Neural cell (in vitro differentiated cells): ENCODE measurements at regions not wholly inside any gene's neighbourhood (a gene's known extent, or its start where the extent isn't known, plus 50 kb on each side); places are given as distances from the start of the nearest gene placed in this dataset.

Source experiments
- H2AFZ ChIP-seq: fragments of 200-600, 300-800 bp; sonication (generic), shearing (Covaris generic); 2 replicates; pipeline ENCODE4 v1.6.0; 2014; ENCODE audit warnings: low read depth, mild to moderate bottlenecking, antibody characterized with exemption, low read length, moderate library complexity
- H3F3A ChIP-seq: fragments of 200-600 bp; shearing (Covaris generic); 2 replicates; pipeline ENCODE4 v1.6.1; 2016; ENCODE audit warnings: mild to moderate bottlenecking, moderate library complexity, mixed read lengths, antibody characterized with exemption, low read length; ENCODE audit not compliant: insufficient read depth, poor library complexity, severe bottlenecking
- H3K27ac ChIP-seq: fragments of 200-600, 300-800 bp; sonication (generic), shearing (Covaris generic); 2 replicates; pipeline ENCODE4 v1.5.1; 2014; ENCODE audit warnings: mild to moderate bottlenecking, low read length, moderate library complexity
- H3K27me3 ChIP-seq: fragments of 300-800, 200-600 bp; sonication (generic), shearing (Covaris generic); 2 replicates; pipeline ENCODE4 v1.6.0; 2014; ENCODE audit warnings: mild to moderate bottlenecking, low read depth, low read length, moderate library complexity; ENCODE audit not compliant: insufficient read depth
- H3K36me3 ChIP-seq: fragments of 300-800, 200-600 bp; sonication (generic), shearing (Covaris generic); 2 replicates; pipeline ENCODE4 v1.5.1; 2014; ENCODE audit warnings: mild to moderate bottlenecking, antibody characterized with exemption, low read length, moderate library complexity; ENCODE audit not compliant: insufficient read depth
- H3K4me2 ChIP-seq: fragments of 300-800, 200-600 bp; sonication (generic), shearing (Covaris generic); 2 replicates; pipeline ENCODE4 v1.6.0; 2014; ENCODE audit warnings: mild to moderate bottlenecking, low read length
- H3K4me3 ChIP-seq: fragments of 300-800, 200-600 bp; sonication (generic), shearing (Covaris generic); 2 replicates; pipeline ENCODE4 v1.5.1; 2014; ENCODE audit warnings: mild to moderate bottlenecking, low read length, moderate library complexity
- H3K79me2 ChIP-seq: fragments of 200-600 bp; shearing (Covaris generic); replicated peaks from 2 replicates; pipeline ENCODE4 v1.6.0; 2014; ENCODE audit warnings: mild to moderate bottlenecking, low read length, moderate library complexity; ENCODE audit not compliant: insufficient read depth
- H3K9ac ChIP-seq: fragments of 300-800, 200-600 bp; sonication (generic), shearing (Covaris generic); 2 replicates; pipeline ENCODE4 v1.6.1; 2016; ENCODE audit warnings: mild to moderate bottlenecking, low read length, mixed read lengths
- H3K9me2 ChIP-seq: fragments of 200-600 bp; shearing (Covaris generic); 2 replicates; pipeline ENCODE4 v1.6.1; 2016; ENCODE audit warnings: mild to moderate bottlenecking, low read length, mixed read lengths; ENCODE audit not compliant: insufficient read depth
- H3K9me3 ChIP-seq: fragments of 200-600, 300-800 bp; sonication (generic), shearing (Covaris generic); 2 replicates; pipeline ENCODE4 v1.6.1; 2016; ENCODE audit warnings: mild to moderate bottlenecking, mixed run types, low read length, moderate library complexity, mixed read lengths
- H4K20me1 ChIP-seq: fragments of 200-600 bp; shearing (Covaris generic); 2 replicates; pipeline ENCODE4 v1.6.1; 2016; ENCODE audit warnings: mild to moderate bottlenecking, mixed run types; ENCODE audit not compliant: insufficient read depth
- EP300 ChIP-seq: fragments of 450-650 bp; conservative IDR thresholded peaks from 2 replicates; pipeline ENCODE4 v1.6.1; 2014; ENCODE audit warnings: antibody characterized with exemption, mild to moderate bottlenecking, moderate library complexity; ENCODE audit not compliant: poor library complexity, severe bottlenecking
- EZH2 ChIP-seq: fragments of 200-600, 300-800 bp; shearing (Covaris generic), sonication (generic); IDR thresholded peaks from 2 replicates; pipeline ENCODE4 v1.6.1; 2014; ENCODE audit warnings: antibody characterized with exemption, low read length, borderline replicate concordance, mild to moderate bottlenecking; ENCODE audit not compliant: insufficient read depth, poor library complexity, severe bottlenecking
- MXI1 ChIP-seq: fragments of 450-650 bp; conservative IDR thresholded peaks from 2 replicates; pipeline ENCODE4 v1.6.1; 2014; ENCODE audit warnings: antibody characterized with exemption, mild to moderate bottlenecking; ENCODE audit not compliant: poor library complexity, severe bottlenecking
- POLR2AphosphoS5 ChIP-seq: IDR thresholded peaks from 2 replicates; pipeline ENCODE4 v1.6.1; 2012
- RAD21 ChIP-seq: fragments of 450-650 bp; conservative IDR thresholded peaks from 2 replicates; pipeline ENCODE4 v1.6.1; 2014; ENCODE audit warnings: antibody characterized with exemption, mild to moderate bottlenecking, moderate library complexity
- REST ChIP-seq: IDR thresholded peaks from 2 replicates; pipeline ENCODE4 v1.6.1; 2012; ENCODE audit warnings: borderline replicate concordance
- SMC3 ChIP-seq: fragments of 450-650 bp; conservative IDR thresholded peaks from 2 replicates; pipeline ENCODE4 v1.6.1; 2014; ENCODE audit warnings: antibody characterized with exemption, mild to moderate bottlenecking, moderate library complexity; ENCODE audit not compliant: poor library complexity
- TAF1 ChIP-seq: IDR thresholded peaks from 2 replicates; pipeline ENCODE4 v1.6.1; 2012; ENCODE audit warnings: low read depth
- TF ChIP-seq, protein P1 (sequence below): fragments of 450-650 bp; IDR thresholded peaks from 2 replicates; pipeline ENCODE4 v1.5.1; 2014; ENCODE audit warnings: antibody characterized with exemption, mild to moderate bottlenecking, moderate library complexity; ENCODE audit not compliant: poor library complexity, severe bottlenecking

DNA sequence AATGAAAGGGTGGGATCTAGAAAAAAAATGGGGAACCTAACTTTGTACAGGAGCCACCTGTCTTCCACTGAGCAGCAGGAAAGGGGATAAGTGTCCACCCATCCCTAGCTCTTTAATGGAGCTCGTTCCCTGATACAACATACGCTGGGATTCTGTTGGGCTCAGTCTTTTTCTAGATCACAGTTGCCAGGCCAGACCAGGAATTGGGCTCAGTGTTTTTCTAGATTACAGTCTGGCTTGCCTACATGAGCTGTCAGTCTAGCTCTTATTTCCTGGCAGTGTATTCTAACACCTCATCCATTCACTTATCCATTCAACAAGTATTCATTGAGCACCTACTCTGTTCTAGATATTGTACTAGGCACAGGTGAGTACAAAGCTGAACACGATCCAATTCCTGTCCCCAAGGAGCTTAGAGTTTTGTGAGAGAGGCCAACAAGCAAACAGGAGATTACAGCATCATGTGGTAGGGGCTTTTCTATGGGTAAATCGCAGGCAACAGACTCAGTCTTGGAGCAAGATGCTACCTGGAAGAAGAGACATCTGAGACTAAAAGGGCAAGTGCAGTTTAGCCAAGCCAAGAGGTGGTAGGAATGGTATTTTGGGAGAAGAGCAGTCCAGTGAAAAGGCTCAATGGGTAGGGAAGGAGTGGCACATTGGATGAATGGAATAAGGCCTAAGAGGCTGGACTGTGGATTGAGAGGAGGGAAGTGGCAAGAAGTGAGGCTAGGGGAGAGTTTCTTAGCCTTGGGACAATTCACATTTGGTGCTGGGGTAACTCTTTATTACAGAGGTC, 138.0 kb upstream of the HS3ST2 start:
- no peaks in the 10 kb centered on the region for H3K27me3 ChIP-seq
- no peaks in the 10 kb centered on the region for H3K79me2 ChIP-seq
- H3K4me2 ChIP-seq, result no peak overlapping the region
- H3K36me3 ChIP-seq, result no peaks in the 10 kb centered on the region
- no peak overlapping the region for H2AFZ ChIP-seq
- no peaks in the 10 kb centered on the region for H3K9me2 ChIP-seq
- TF ChIP-seq, protein P1, sequence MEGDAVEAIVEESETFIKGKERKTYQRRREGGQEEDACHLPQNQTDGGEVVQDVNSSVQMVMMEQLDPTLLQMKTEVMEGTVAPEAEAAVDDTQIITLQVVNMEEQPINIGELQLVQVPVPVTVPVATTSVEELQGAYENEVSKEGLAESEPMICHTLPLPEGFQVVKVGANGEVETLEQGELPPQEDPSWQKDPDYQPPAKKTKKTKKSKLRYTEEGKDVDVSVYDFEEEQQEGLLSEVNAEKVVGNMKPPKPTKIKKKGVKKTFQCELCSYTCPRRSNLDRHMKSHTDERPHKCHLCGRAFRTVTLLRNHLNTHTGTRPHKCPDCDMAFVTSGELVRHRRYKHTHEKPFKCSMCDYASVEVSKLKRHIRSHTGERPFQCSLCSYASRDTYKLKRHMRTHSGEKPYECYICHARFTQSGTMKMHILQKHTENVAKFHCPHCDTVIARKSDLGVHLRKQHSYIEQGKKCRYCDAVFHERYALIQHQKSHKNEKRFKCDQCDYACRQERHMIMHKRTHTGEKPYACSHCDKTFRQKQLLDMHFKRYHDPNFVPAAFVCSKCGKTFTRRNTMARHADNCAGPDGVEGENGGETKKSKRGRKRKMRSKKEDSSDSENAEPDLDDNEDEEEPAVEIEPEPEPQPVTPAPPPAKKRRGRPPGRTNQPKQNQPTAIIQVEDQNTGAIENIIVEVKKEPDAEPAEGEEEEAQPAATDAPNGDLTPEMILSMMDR, result no peak
- TF ChIP-seq SMC3 (no peak), EP300 (no peak)
- H3K9me3 ChIP-seq, result no peaks in the 10 kb centered on the region
- no peak overlapping the region for H3K4me3 ChIP-seq
- no peaks in the 10 kb centered on the region for H4K20me1 ChIP-seq
- no peak overlapping the region for H3K9ac ChIP-seq
- no peak overlapping the region for H3K27ac ChIP-seq
- no peaks in the 10 kb centered on the region for H3F3A ChIP-seq

GRCh38 chr16:22677024-22677830, 136.7 kb upstream of the HS3ST2 start:
- H3K9ac ChIP-seq, result no peak overlapping the region
- TF ChIP-seq MXI1, result no peak
- TF ChIP-seq, protein P1, result no peak
- no peak for TF ChIP-seq TAF1
- TF ChIP-seq REST, result no peak
- TF ChIP-seq RAD21, result no peak
- TF ChIP-seq EP300, result no peak
- TF ChIP-seq SMC3, result no peak
- TF ChIP-seq POLR2AphosphoS5, result no peak
- no peak for TF ChIP-seq EZH2

More at GRCh38 chr16:22677024-22677830, 136.7 kb upstream of the HS3ST2 start:
- H3F3A ChIP-seq, result no peaks in the 10 kb centered on the region
- no peaks in the 10 kb centered on the region for H3K9me3 ChIP-seq
- H3K9me2 ChIP-seq, result no peaks in the 10 kb centered on the region
- H3K79me2 ChIP-seq, result no peaks in the 10 kb centered on the region
- no peak overlapping the region for H3K4me2 ChIP-seq
- no peak overlapping the region for H3K4me3 ChIP-seq
- H3K27ac ChIP-seq, result no peak overlapping the region
- H4K20me1 ChIP-seq, result no peaks in the 10 kb centered on the region
- no peak overlapping the region for H2AFZ ChIP-seq
- H3K36me3 ChIP-seq, result no peaks in the 10 kb centered on the region
- H3K27me3 ChIP-seq, result no peaks in the 10 kb centered on the region
